Smooth muscle cell (in vitro differentiated cells): ENCODE measurements at regions not wholly inside any gene's neighbourhood (a gene's known extent, or its start where the extent isn't known, plus 50 kb on each side); places are given as distances from the start of the nearest gene placed in this dataset.

Experiments
- DNase-seq: peaks from one replicate; lab custom pipeline; 2025; ENCODE audit not compliant: unreplicated experiment; lab: John Stamatoyannopoulos, UW
- H2AFZ ChIP-seq: fragments of 200-600 bp; sonication (generic); 2 replicates; pipeline ENCODE4 v1.6.0; 2016; ENCODE audit warnings: antibody characterized with exemption, low read depth, mild to moderate bottlenecking
- H3F3A ChIP-seq: fragments of 200-600 bp; sonication (generic); 2 replicates; pipeline ENCODE4 v1.6.0; 2017; ENCODE audit warnings: antibody characterized with exemption, low read depth
- H3K27ac ChIP-seq: fragments of 200-600 bp; sonication (generic); 2 replicates; pipeline ENCODE4 v1.5.1; 2016; ENCODE audit warnings: low read depth, mild to moderate bottlenecking
- H3K27me3 ChIP-seq: fragments of 200-600 bp; sonication (generic); 2 replicates; pipeline ENCODE4 v1.6.1; 2016; ENCODE audit warnings: low read depth, mild to moderate bottlenecking
- H3K36me3 ChIP-seq: fragments of 200-600 bp; sonication (generic); 2 replicates; pipeline ENCODE4 v1.5.1; 2016; ENCODE audit warnings: low read depth
- H3K4me1 ChIP-seq: fragments of 200-600 bp; sonication (generic); 2 replicates; pipeline ENCODE4 v1.5.1; 2016; ENCODE audit warnings: low read depth
- H3K4me2 ChIP-seq: fragments of 200-600 bp; sonication (generic); 2 replicates; pipeline ENCODE4 v1.6.0; 2016; ENCODE audit warnings: mild to moderate bottlenecking
- H3K4me3 ChIP-seq: fragments of 200-600 bp; sonication (generic); 2 replicates; pipeline ENCODE4 v1.5.1; 2016; ENCODE audit warnings: mild to moderate bottlenecking
- H3K79me2 ChIP-seq: fragments of 200-600 bp; sonication (generic); 2 replicates; pipeline ENCODE4 v1.6.0; 2016; ENCODE audit warnings: low read depth, mild to moderate bottlenecking
- H3K9ac ChIP-seq: fragments of 200-600 bp; sonication (generic); 2 replicates; pipeline ENCODE4 v1.6.0; 2016; ENCODE audit warnings: low read depth
- H3K9me3 ChIP-seq: fragments of 200-600 bp; sonication (generic); replicated peaks from 2 replicates; pipeline ENCODE4 v1.5.1; 2016; ENCODE audit warnings: low read depth
- H4K20me1 ChIP-seq: fragments of 200-600 bp; sonication (generic); 2 replicates; pipeline ENCODE4 v1.6.0; 2016; ENCODE audit warnings: low read depth
- CTCF ChIP-seq: fragments of 200-600 bp; sonication (generic); IDR thresholded peaks from 2 replicates; pipeline ENCODE4 v1.5.1; 2017; ENCODE audit warnings: borderline replicate concordance, mild to moderate bottlenecking, antibody characterized with exemption; ENCODE audit not compliant: insufficient read depth, poor library complexity, severe bottlenecking
- WGBS: methylation state at CpG from one replicate; pipeline ENCODE4 v1.1.7; 2016; ENCODE audit warnings: low lambda C conversion rate; 5-methylcytosine and 5-hydroxymethylcytosine counted together

DNA sequence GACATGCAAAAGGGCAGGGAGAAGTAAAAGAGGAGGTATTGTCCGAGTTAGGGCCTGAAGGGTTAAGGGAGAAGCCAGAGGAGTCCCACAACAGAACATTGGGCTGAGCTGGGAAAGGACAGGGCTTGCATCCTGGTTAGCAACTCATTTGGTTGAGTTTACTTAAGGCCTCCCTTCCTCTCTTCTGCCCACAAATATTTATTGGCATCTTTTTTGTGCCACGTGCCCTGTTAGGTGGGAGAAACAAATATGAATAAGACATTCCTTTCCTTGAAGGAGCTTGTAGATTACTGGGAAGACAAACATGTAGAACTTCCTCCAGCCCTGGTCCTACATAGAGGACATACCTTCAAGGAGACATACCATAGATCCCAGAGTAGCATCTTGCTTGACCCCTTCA is 53.0 kb upstream of the PRELP start:
- Histone ChIP-seq H3K36me3 (no peaks in the 10 kb centered on the region), H3K27ac (no peak overlapping the region), H3K9ac (no peak overlapping the region), H3K4me3 (no peak overlapping the region), H4K20me1 (no peaks in the 10 kb centered on the region), H3K4me2 (peak overlapping the region; percentile 9), H3K79me2 (no peaks in the 10 kb centered on the region), H3K27me3 (peaks cover 5% of the 10 kb centered on the region), H2AFZ (no peak overlapping the region), H3K4me1 (no peaks in the 10 kb centered on the region), H3F3A (peaks cover 10% of the 10 kb centered on the region), H3K9me3 (no peaks in the 10 kb centered on the region)
- no peak for DNase-seq
- 57% methylated on average over 2 of the region's 2 CpGs for WGBS
- no peak for TF ChIP-seq CTCF

GRCh38 chr1:203424285-203424684 is 51.3 kb upstream of the PRELP start:
- peaks cover 10% of the 10 kb centered on the region for H3F3A ChIP-seq
- H3K27ac ChIP-seq: no peak overlapping the region
- H3K27me3 ChIP-seq: peaks cover 5% of the 10 kb centered on the region
- H3K4me1 ChIP-seq: no peaks in the 10 kb centered on the region
- H4K20me1 ChIP-seq: no peaks in the 10 kb centered on the region
- 93% methylated on average over 3 of the region's 3 CpGs for WGBS
- no peak overlapping the region for H3K4me2 ChIP-seq
- no peak for TF ChIP-seq CTCF
- no peak overlapping the region for H2AFZ ChIP-seq
- H3K9ac ChIP-seq: no peak overlapping the region
- H3K9me3 ChIP-seq: no peaks in the 10 kb centered on the region
- DNase-seq: no peak
- H3K79me2 ChIP-seq: no peaks in the 10 kb centered on the region
- no peaks in the 10 kb centered on the region for H3K36me3 ChIP-seq
- no peak overlapping the region for H3K4me3 ChIP-seq

DNA sequence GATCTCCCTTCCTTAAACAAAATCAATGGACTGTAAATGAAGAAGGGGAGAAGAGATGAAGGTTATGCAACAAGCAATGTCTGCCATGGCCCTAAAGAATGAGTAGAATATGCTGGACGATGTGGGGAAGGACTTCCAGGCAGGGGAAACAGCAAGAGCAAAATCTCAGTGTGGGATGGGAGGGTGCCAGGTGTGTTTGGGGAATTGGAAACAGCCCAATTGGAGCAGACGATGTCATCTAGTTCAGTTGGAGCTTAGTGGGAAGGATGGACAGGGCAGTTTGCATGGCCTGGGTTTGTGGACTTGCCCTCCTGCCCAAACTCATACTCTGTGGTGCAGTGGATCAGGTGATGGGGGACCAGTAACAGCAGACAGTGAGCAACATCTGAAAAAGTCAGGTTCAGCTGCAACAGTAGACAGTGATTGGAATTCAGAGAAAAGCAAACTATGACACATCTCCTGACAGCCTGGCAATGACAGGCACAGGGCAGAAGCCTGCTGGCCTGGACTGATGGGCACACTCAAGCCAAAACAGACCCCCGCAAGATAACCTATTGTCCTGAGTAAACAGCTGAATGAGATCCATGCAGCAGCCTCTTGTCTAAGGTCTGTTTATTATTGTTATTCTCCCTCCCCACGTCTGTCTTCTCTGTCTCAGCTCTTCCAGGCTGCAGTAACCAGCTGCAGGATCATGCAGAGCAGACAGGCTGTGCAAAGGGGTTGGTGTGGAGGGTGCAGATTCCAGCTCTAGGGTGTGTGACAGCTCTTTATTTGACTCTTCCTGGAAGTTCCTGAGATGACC is 50.5 kb upstream of the PRELP start:
- no peak overlapping the region for H2AFZ ChIP-seq
- no peak overlapping the region for H3K9ac ChIP-seq
- peaks cover 10% of the 10 kb centered on the region for H3F3A ChIP-seq
- peak overlapping the region; percentile 52 for H3K4me2 ChIP-seq
- no peak for DNase-seq
- peak overlapping the region; percentile 62 for H3K27ac ChIP-seq
- no peak for TF ChIP-seq CTCF
- no peaks in the 10 kb centered on the region for H4K20me1 ChIP-seq
- H3K27me3 ChIP-seq: peaks cover 5% of the 10 kb centered on the region
- H3K9me3 ChIP-seq: no peaks in the 10 kb centered on the region
- no peaks in the 10 kb centered on the region for H3K79me2 ChIP-seq
- H3K36me3 ChIP-seq: no peaks in the 10 kb centered on the region
- H3K4me3 ChIP-seq: no peak overlapping the region
- no peaks in the 10 kb centered on the region for H3K4me1 ChIP-seq
- 61% methylated on average over 4 of the region's 4 CpGs for WGBS

DNA sequence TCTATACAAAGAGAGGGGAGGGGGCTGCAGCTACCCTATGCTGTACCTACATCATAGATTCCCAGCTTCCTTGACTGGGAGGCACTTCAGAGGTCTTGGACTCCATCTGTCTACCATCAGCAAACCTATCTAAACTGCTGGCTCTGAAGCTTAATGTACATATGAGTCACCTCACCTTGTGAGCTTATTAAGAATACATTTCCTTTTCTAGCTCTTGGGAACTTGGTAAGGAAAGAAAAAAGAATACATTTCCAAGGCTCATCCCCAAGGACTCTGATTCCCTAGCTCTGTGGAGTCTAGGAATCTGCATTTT is 50.0 kb upstream of the PRELP start:
- H3K9me3 ChIP-seq: no peaks in the 10 kb centered on the region
- DNase-seq: no peak
- H3F3A ChIP-seq: peaks cover 10% of the 10 kb centered on the region
- H3K4me3 ChIP-seq: no peak overlapping the region
- H3K79me2 ChIP-seq: no peaks in the 10 kb centered on the region
- peak overlapping the region; percentile 52 for H3K4me2 ChIP-seq
- H3K27ac ChIP-seq: peak overlapping the region; percentile 62
- H2AFZ ChIP-seq: peak overlapping the region; percentile 36
- no peaks in the 10 kb centered on the region for H3K36me3 ChIP-seq
- no peak overlapping the region for H3K9ac ChIP-seq
- no peaks in the 10 kb centered on the region for H3K4me1 ChIP-seq
- H3K27me3 ChIP-seq: peaks cover 5% of the 10 kb centered on the region
- no peak for TF ChIP-seq CTCF
- no peaks in the 10 kb centered on the region for H4K20me1 ChIP-seq
